PC-3 (cell line): ENCODE measurements at regions not wholly inside any gene's neighbourhood (a gene's known extent, or its start where the extent isn't known, plus 50 kb on each side); places are given as distances from the start of the nearest gene placed in this dataset.

Source experiments
- EZH2 ChIP-seq: fragments of 300-600 bp; sonication (generic); IDR thresholded peaks from one replicate; pipeline ENCODE4 v1.6.1; 2017; ENCODE audit warnings: antibody characterized with exemption, mild to moderate bottlenecking, low read length; ENCODE audit not compliant: unreplicated experiment
- EZH2phosphoT487 ChIP-seq: fragments of 300-600 bp; sonication (generic); IDR thresholded peaks from 2 replicates; pipeline ENCODE4 v1.6.1; 2018; ENCODE audit warnings: mild to moderate bottlenecking, antibody characterized with exemption, low read length, borderline replicate concordance
- TF ChIP-seq, protein P1 (sequence below): fragments of 300-600 bp; sonication (generic); conservative IDR thresholded peaks from 2 replicates; pipeline ENCODE4 v1.5.1; 2017; ENCODE audit warnings: antibody characterized with exemption, low read depth, mild to moderate bottlenecking, low read length

DNA sequence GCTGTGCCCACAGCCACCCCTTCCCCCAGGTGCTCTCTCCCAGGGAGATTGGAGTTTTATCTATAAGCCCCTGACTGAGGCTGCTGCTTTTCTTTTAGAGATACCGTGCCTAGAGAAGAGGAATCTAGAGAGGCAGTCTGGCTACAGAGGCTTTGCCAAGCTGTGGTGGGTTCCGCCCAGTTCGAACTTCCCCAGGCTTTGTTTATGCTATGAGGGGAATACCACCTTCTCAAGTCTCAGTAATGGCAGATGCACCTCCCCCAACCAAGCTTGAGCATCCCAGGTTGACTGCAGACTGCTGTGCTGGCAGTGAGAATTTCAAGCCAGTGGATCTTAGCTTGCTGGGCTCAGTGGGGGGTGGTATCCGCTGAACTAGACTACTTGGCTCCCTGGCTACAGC is 157.4 kb downstream of the CAAP1 start:
- TF ChIP-seq EZH2 (no peak), EZH2phosphoT487 (no peak)
- TF ChIP-seq, protein P1, sequence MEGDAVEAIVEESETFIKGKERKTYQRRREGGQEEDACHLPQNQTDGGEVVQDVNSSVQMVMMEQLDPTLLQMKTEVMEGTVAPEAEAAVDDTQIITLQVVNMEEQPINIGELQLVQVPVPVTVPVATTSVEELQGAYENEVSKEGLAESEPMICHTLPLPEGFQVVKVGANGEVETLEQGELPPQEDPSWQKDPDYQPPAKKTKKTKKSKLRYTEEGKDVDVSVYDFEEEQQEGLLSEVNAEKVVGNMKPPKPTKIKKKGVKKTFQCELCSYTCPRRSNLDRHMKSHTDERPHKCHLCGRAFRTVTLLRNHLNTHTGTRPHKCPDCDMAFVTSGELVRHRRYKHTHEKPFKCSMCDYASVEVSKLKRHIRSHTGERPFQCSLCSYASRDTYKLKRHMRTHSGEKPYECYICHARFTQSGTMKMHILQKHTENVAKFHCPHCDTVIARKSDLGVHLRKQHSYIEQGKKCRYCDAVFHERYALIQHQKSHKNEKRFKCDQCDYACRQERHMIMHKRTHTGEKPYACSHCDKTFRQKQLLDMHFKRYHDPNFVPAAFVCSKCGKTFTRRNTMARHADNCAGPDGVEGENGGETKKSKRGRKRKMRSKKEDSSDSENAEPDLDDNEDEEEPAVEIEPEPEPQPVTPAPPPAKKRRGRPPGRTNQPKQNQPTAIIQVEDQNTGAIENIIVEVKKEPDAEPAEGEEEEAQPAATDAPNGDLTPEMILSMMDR = no peak
